ENCODE measurements at regions not wholly inside any gene's neighbourhood (a gene's known extent, or its start where the extent isn't known, plus 50 kb on each side); places are given as distances from the start of the nearest gene placed in this dataset.

- Histone ChIP-seq H3K9ac (ENCODE audit: low read length in 3 of 3) (no peak overlapping the region), H3K4me3 (ENCODE audit: low read length in 3 of 3) (no peak overlapping the region), H3K36me3 (ENCODE audit: control insufficient read depth in 2 of 3, insufficient read depth in 3 of 3, low read length in 3 of 3) (no peaks in the 10 kb centered on the region), H3K27ac (ENCODE audit: low read depth in 2 of 2, low read length in 2 of 2) (no peak overlapping the region), H3K9me3 (ENCODE audit: control insufficient read depth in 2 of 3, insufficient read depth in 1 of 3, low read length in 3 of 3) (no peaks in the 10 kb centered on the region), H3K27me3 (ENCODE audit: control insufficient read depth, insufficient read depth, low read length) (no peaks in the 10 kb centered on the region), H3K4me1 (ENCODE audit: control insufficient read depth in 2 of 3, insufficient read depth in 2 of 3, low read depth in 1 of 3, low read length in 3 of 3) (no peaks in the 10 kb centered on the region)
- intact Hi-C loops (cut with DNase I): no loop called here
- no peak for TF ChIP-seq CTCF (IDR thresholded peaks at IDR 0.05; ENCODE audit: borderline replicate concordance, extremely low read depth, insufficient read depth)
- FAIRE-seq: no peak
- DNase-seq: no peak
Measured at GRCh38 chr5:74421377-74421776, 219.2 kb downstream of the ENC1 start.

DNA sequence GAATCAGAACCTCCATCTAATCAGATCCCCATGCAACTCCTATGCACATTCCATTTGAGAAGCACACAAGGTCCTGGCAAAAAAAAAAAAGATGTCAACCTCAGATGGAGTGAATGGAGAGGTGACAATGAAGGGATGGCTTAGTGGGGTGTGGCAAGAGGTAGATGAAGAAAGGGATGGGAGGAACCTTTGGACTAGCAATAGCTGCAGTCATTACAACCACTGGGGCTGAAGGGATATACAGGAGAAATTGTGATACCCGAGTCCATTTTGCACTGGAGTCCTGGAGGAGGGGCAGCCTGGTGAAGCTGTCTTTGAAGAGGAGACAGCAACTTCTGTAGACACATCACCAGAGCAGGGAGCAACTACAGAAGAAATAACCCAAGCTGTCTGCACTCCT lies 219.6 kb downstream of the ENC1 start:
- Histone ChIP-seq H3K27me3 (ENCODE audit: control insufficient read depth, insufficient read depth, low read length) (no peaks in the 10 kb centered on the region), H3K9me3 (ENCODE audit: control insufficient read depth in 2 of 3, insufficient read depth in 1 of 3, low read length in 3 of 3) (no peaks in the 10 kb centered on the region), H3K36me3 (ENCODE audit: control insufficient read depth in 2 of 3, insufficient read depth in 3 of 3, low read length in 3 of 3) (no peaks in the 10 kb centered on the region), H3K4me3 (ENCODE audit: low read length in 3 of 3) (no peak overlapping the region), H3K9ac (ENCODE audit: low read length in 3 of 3) (no peak overlapping the region), H3K27ac (ENCODE audit: low read depth in 2 of 2, low read length in 2 of 2) (no peak overlapping the region), H3K4me1 (ENCODE audit: control insufficient read depth in 2 of 3, insufficient read depth in 2 of 3, low read depth in 1 of 3, low read length in 3 of 3) (no peaks in the 10 kb centered on the region)
- intact Hi-C loops (cut with DNase I): no loop called here
- DNase-seq (no peak), FAIRE-seq (no peak)
- TF ChIP-seq CTCF (IDR thresholded peaks at IDR 0.05; ENCODE audit: borderline replicate concordance, extremely low read depth, insufficient read depth): no peak

DNA sequence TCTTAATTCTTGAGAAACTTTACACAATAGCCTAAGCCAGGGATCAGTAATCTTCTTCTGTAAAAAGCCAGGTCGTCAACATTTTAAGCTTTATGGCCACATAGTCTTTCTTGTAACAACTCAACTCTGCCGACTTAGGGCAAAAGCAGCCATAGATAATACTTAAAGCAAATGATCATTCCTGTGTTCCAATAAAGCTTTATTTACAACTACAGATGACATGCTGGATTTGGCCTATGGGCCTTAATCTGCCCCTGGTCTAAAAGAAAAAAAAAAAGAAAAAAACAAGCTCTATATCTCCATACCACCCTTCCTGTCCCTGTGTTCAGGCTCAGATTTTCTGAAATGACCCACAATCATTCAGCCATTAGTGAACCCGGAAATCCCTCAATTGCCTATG lies 220.3 kb downstream of the ENC1 start:
- no peak for TF ChIP-seq CTCF (IDR thresholded peaks at IDR 0.05; ENCODE audit: borderline replicate concordance, extremely low read depth, insufficient read depth)
- intact Hi-C loops (cut with DNase I): no loop called here
- Histone ChIP-seq H3K4me3 (ENCODE audit: low read length in 3 of 3) (no peak overlapping the region), H3K4me1 (ENCODE audit: control insufficient read depth in 2 of 3, insufficient read depth in 2 of 3, low read depth in 1 of 3, low read length in 3 of 3) (no peaks in the 10 kb centered on the region), H3K27me3 (ENCODE audit: control insufficient read depth, insufficient read depth, low read length) (no peaks in the 10 kb centered on the region), H3K9me3 (ENCODE audit: control insufficient read depth in 2 of 3, insufficient read depth in 1 of 3, low read length in 3 of 3) (no peaks in the 10 kb centered on the region), H3K36me3 (ENCODE audit: control insufficient read depth in 2 of 3, insufficient read depth in 3 of 3, low read length in 3 of 3) (no peaks in the 10 kb centered on the region), H3K27ac (ENCODE audit: low read depth in 2 of 2, low read length in 2 of 2) (no peak overlapping the region), H3K9ac (ENCODE audit: low read length in 3 of 3) (no peak overlapping the region)
- FAIRE-seq (no peak), DNase-seq (no peak)

GRCh38 chr5:74419468-74419867 lies 221.1 kb downstream of the ENC1 start:
- FAIRE-seq: no peak
- no peak overlapping the region for H3K27ac ChIP-seq (ENCODE audit: low read depth in 2 of 2, low read length in 2 of 2)
- intact Hi-C loops (cut with DNase I): no loop called here
- no peak overlapping the region for H3K9ac ChIP-seq (ENCODE audit: low read length in 3 of 3)
- H3K27me3 ChIP-seq (ENCODE audit: control insufficient read depth, insufficient read depth, low read length): no peaks in the 10 kb centered on the region
- no peak overlapping the region for H3K4me3 ChIP-seq (ENCODE audit: low read length in 3 of 3)
- no peaks in the 10 kb centered on the region for H3K4me1 ChIP-seq (ENCODE audit: control insufficient read depth in 2 of 3, insufficient read depth in 2 of 3, low read depth in 1 of 3, low read length in 3 of 3)
- no peaks in the 10 kb centered on the region for H3K36me3 ChIP-seq (ENCODE audit: control insufficient read depth in 2 of 3, insufficient read depth in 3 of 3, low read length in 3 of 3)
- no peak for TF ChIP-seq CTCF (IDR thresholded peaks at IDR 0.05; ENCODE audit: borderline replicate concordance, extremely low read depth, insufficient read depth)
- H3K9me3 ChIP-seq (ENCODE audit: control insufficient read depth in 2 of 3, insufficient read depth in 1 of 3, low read length in 3 of 3): no peaks in the 10 kb centered on the region
- no peak for DNase-seq

Measured in kidney (tissue), 13 donors.